Liver (tissue), 8 donors: ENCODE measurements at regions not wholly inside any gene's neighbourhood (a gene's known extent, or its start where the extent isn't known, plus 50 kb on each side); places are given as distances from the start of the nearest gene placed in this dataset.

Source experiments
- DNase-seq: peaks from one replicate; pipeline ENCODE4 v3.0.0-alpha.2; 2017; ENCODE audit warnings: low spot score
- H3K27ac ChIP-seq, 2 donors: one replicate each; pipeline ENCODE4 v1.7.0; 2013; ENCODE audit warnings: inconsistent platforms in 2 of 2, low read length in 2 of 2, control low read depth in 1 of 2, low read depth in 1 of 2, mild to moderate bottlenecking in 1 of 2
- H3K27me3 ChIP-seq, 4 donors: one replicate each; pipeline versions ENCODE4 v1.6.1 to v1.7.0; 2013; ENCODE audit warnings: low read length in 3 of 4, inconsistent platforms in 1 of 4, mild to moderate bottlenecking in 1 of 4, moderate library complexity in 1 of 4; ENCODE audit not compliant: control insufficient read depth in 4 of 4, insufficient read depth in 4 of 4
- H3K36me3 ChIP-seq, 4 donors: one replicate each; pipeline versions ENCODE4 v1.6.1 to v1.7.0; 2013; ENCODE audit warnings: low read length in 3 of 4, mild to moderate bottlenecking in 3 of 4, low read depth in 1 of 4, moderate library complexity in 1 of 4; ENCODE audit not compliant: control insufficient read depth in 4 of 4, insufficient read depth in 3 of 4
- H3K4me1 ChIP-seq, 4 donors: one replicate each; pipeline versions ENCODE4 v1.6.1 to v1.7.0; 2013; ENCODE audit warnings: low read length in 3 of 4, mild to moderate bottlenecking in 3 of 4, moderate library complexity in 1 of 4; ENCODE audit not compliant: control insufficient read depth in 4 of 4, insufficient read depth in 4 of 4
- H3K4me3 ChIP-seq, 3 donors: one replicate each; pipeline versions ENCODE4 v1.6.1 to v1.7.0; 2013; ENCODE audit warnings: low read length in 3 of 3, control low read depth in 1 of 3, low read depth in 1 of 3, mild to moderate bottlenecking in 1 of 3
- H3K9ac ChIP-seq, 2 donors: one replicate each; pipeline ENCODE4 v1.7.0; 2013; ENCODE audit warnings: low read length in 2 of 2, mild to moderate bottlenecking in 2 of 2, moderate library complexity in 2 of 2, control low read depth in 1 of 2, low read depth in 1 of 2
- H3K9me3 ChIP-seq, 4 donors: one replicate each; pipeline versions ENCODE4 v1.6.1 to v1.7.0; 2013; ENCODE audit warnings: low read length in 3 of 4; ENCODE audit not compliant: control insufficient read depth in 4 of 4
- ATF3 ChIP-seq: IDR thresholded peaks from 2 replicates; pipeline ENCODE4 v1.6.1; 2016; ENCODE audit warnings: antibody characterized with exemption
- CTCF ChIP-seq: fragments of 150-350 bp; IDR thresholded peaks from 2 replicates; pipeline ENCODE4 v1.5.1; 2017; ENCODE audit warnings: improper control_type of control experiment, low read depth, low read length; ENCODE audit not compliant: missing input control
- EGR1 ChIP-seq, 2 donors: IDR thresholded peaks; 2 replicates each; pipeline ENCODE4 v1.6.1; 2016 to 2018; ENCODE audit warnings: antibody characterized with exemption in 2 of 2, low read depth in 2 of 2
- FOXA2 ChIP-seq: IDR thresholded peaks from 2 replicates; pipeline ENCODE4 v1.6.1; 2016; ENCODE audit warnings: antibody characterized with exemption
- GABPA ChIP-seq, 2 donors: IDR thresholded peaks in 1 of 2; conservative IDR thresholded peaks in 1 of 2; 2 replicates each; pipeline ENCODE4 v1.6.1; 2016; ENCODE audit warnings: antibody characterized with exemption in 2 of 2, mild to moderate bottlenecking in 1 of 2, moderate library complexity in 1 of 2
- HNF4A ChIP-seq, 2 donors: conservative IDR thresholded peaks; 2 replicates each; pipeline ENCODE4 v1.6.1; 2016; ENCODE audit warnings: antibody characterized with exemption in 2 of 2, mild to moderate bottlenecking in 2 of 2
- JUND ChIP-seq, 2 donors: IDR thresholded peaks; 2 replicates each; pipeline ENCODE4 v1.6.1; 2016; ENCODE audit warnings: antibody characterized with exemption in 2 of 2
- NR2F2 ChIP-seq: IDR thresholded peaks from 2 replicates; pipeline ENCODE4 v1.6.1; 2016; ENCODE audit warnings: antibody characterized with exemption
- RAD21 ChIP-seq, 2 donors: IDR thresholded peaks; 2 replicates each; pipeline ENCODE4 v1.6.1; 2016; ENCODE audit warnings: antibody characterized with exemption in 2 of 2, mild to moderate bottlenecking in 2 of 2
- REST ChIP-seq: IDR thresholded peaks from 2 replicates; pipeline ENCODE4 v1.6.1; 2016; ENCODE audit warnings: antibody characterized with exemption, mild to moderate bottlenecking
- RXRA ChIP-seq, 2 donors: IDR thresholded peaks; 2 replicates each; pipeline ENCODE4 v1.6.1; 2017 to 2018; ENCODE audit warnings: antibody characterized with exemption in 2 of 2, mild to moderate bottlenecking in 1 of 2
- TAF1 ChIP-seq: conservative IDR thresholded peaks from 2 replicates; pipeline ENCODE4 v1.6.1; 2016; ENCODE audit warnings: antibody characterized with exemption, mild to moderate bottlenecking
- WGBS: extraction: QIAGEN DNeasy Blood & Tissue Kit; methylation state at CpG from one replicate; pipeline ENCODE4 v1.1.7; 2013; 5-methylcytosine and 5-hydroxymethylcytosine counted together
- donor health status: healthy.
- donor health status: healthy.
- donor health status: healthy.
- donor health status: healthy.
- donor health status: healthy.

- 27% methylated on average over 1 of the region's 1 CpG for WGBS
These were observed 634.7 kb upstream of the ZNF804A start for GRCh38 chr2:183963609-183964008.

GRCh38 chr2:183964565-183964964 is 633.8 kb upstream of the ZNF804A start:
- no peak overlapping the region for H3K4me3 ChIP-seq
- H3K27ac ChIP-seq, result no peak overlapping the region
- no peak overlapping the region for H3K9ac ChIP-seq
- H3K36me3 ChIP-seq, result no peaks in the 10 kb centered on the region
- H3K27me3 ChIP-seq, result no peaks in the 10 kb centered on the region
- no peaks in the 10 kb centered on the region for H3K4me1 ChIP-seq
- DNase-seq, result no peak
- no peaks in the 10 kb centered on the region for H3K9me3 ChIP-seq
- 57% methylated on average over 1 of the region's 1 CpG for WGBS
- TF ChIP-seq NR2F2 (no peak), CTCF (no peak), ATF3 (no peak), REST (no peak), EGR1 (IDR thresholded peaks at IDR 0.05; ENCODE audit: low read depth in 2 of 2) (no peak)

More at GRCh38 chr2:183963609-183964008, 634.7 kb upstream of the ZNF804A start:
- Histone ChIP-seq H3K27me3 (no peaks in the 10 kb centered on the region), H3K4me1 (no peaks in the 10 kb centered on the region), H3K9ac (no peak overlapping the region), H3K27ac (no peak overlapping the region), H3K4me3 (no peak overlapping the region), H3K36me3 (no peaks in the 10 kb centered on the region), H3K9me3 (no peaks in the 10 kb centered on the region)
- DNase-seq, result no peak
- TF ChIP-seq JUND (IDR thresholded peaks at IDR 0.05) (no peak), GABPA (IDR thresholded peaks at IDR 0.05 in 1 of 2, conservative IDR thresholded peaks at IDR 0.05 in 1 of 2) (no peak), TAF1 (no peak), FOXA2 (no peak), ATF3 (no peak), HNF4A (conservative IDR thresholded peaks at IDR 0.05) (no peak), RXRA (IDR thresholded peaks at IDR 0.05) (no peak), RAD21 (IDR thresholded peaks at IDR 0.05) (no peak), CTCF (no peak)
